GM03348 (cell line): ENCODE measurements at regions not wholly inside any gene's neighbourhood (a gene's known extent, or its start where the extent isn't known, plus 50 kb on each side); places are given as distances from the start of the nearest gene placed in this dataset.

ENCODE experiments used
- DNase-seq: peaks from one replicate; pipeline ENCODE4 v3.0.0; 2012; ENCODE audit warnings: low spot score

- DNase-seq = peak; percentile 15
Measured at GRCh38 chr10:28060031-28060607, 61.2 kb upstream of the ODAD2 start.

GRCh38 chr10:28058746-28059145, 59.9 kb upstream of the ODAD2 start:
- no peak for DNase-seq

- peak; percentile 70 for DNase-seq
Measured at GRCh38 chr10:28054228-28054860, 55.5 kb upstream of the ODAD2 start.

- DNase-seq = no peak
Measured at GRCh38 chr10:28049286-28049685, 50.4 kb upstream of the ODAD2 start.
